KOPT-K1 (cell line): ENCODE measurements at regions not wholly inside any gene's neighbourhood (a gene's known extent, or its start where the extent isn't known, plus 50 kb on each side); places are given as distances from the start of the nearest gene placed in this dataset.
"Not testable (repeated sequence)": the region's sequence is repeated elsewhere in the genome, so short reads cannot be mapped to it uniquely, and the experiment has no call there.

Experiments used
- H3K27ac ChIP-seq: fragments of 200-600 bp; sonication (generic); 2 replicates; pipeline ENCODE4 v1.5.1; 2016; ENCODE audit warnings: antibody characterized with exemption, mild to moderate bottlenecking, low read depth, low read length; ENCODE audit not compliant: poor library complexity, severe bottlenecking
- H3K36me3 ChIP-seq: fragments of 200-600 bp; sonication (generic); 2 replicates; pipeline ENCODE4 v1.5.1; 2017; ENCODE audit warnings: antibody characterized with exemption, mild to moderate bottlenecking, low read length, moderate library complexity; ENCODE audit not compliant: insufficient read depth
- H3K9me3 ChIP-seq: fragments of 200-600 bp; sonication (generic); 2 replicates; pipeline ENCODE4 v1.5.1; 2017; ENCODE audit warnings: antibody characterized with exemption, low read length, mild to moderate bottlenecking; ENCODE audit not compliant: insufficient read depth, poor library complexity, severe bottlenecking

DNA sequence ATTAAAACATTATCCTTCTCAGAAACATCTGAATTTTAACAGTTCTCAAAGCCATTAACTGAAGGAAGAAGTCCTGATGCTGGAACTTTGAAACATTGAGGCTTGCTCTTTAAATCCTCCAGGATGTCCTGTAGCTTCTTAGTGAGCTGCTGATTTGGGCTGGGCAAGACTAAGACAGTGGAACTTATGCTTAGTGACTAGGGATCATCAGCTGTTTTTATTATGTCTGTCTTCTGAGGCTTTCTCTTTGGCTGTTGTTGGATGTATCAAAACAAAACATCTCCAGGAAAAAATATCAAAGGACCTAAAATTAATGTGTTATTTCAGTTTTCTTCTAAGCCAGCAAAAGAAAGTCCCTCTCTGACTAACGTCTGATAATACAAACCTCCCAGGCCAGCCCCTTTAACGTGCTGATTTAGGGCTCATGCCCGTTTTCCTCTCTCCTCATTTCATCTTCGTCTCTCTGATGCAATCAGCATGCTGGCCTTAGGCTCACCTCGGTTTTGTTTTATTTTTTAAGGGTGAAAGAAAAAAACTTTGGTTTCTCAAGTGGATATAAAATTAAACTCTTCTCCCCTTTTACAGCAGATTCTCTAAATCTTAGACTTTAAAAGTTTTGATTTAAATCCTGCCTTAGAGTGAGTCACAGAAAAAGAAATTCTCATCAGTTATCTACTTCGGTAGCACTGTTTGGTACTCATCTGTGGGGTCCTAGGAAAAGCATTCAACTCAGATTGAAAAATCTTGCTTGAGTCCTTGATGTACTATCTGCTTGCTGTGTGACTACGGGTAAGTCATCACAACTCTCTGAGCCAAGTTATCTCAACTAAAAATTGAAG, 106.2 kb upstream of the CCDC91 start:
- Histone ChIP-seq H3K36me3 (no peaks in the 10 kb centered on the region), H3K27ac (no peak overlapping the region), H3K9me3 (no peaks in the 10 kb centered on the region)

GRCh38 chr12:28086521-28087155, 103.6 kb upstream of the CCDC91 start:
- H3K9me3 ChIP-seq, result no peaks in the 10 kb centered on the region
- no peaks in the 10 kb centered on the region for H3K36me3 ChIP-seq
- no peak overlapping the region for H3K27ac ChIP-seq

DNA sequence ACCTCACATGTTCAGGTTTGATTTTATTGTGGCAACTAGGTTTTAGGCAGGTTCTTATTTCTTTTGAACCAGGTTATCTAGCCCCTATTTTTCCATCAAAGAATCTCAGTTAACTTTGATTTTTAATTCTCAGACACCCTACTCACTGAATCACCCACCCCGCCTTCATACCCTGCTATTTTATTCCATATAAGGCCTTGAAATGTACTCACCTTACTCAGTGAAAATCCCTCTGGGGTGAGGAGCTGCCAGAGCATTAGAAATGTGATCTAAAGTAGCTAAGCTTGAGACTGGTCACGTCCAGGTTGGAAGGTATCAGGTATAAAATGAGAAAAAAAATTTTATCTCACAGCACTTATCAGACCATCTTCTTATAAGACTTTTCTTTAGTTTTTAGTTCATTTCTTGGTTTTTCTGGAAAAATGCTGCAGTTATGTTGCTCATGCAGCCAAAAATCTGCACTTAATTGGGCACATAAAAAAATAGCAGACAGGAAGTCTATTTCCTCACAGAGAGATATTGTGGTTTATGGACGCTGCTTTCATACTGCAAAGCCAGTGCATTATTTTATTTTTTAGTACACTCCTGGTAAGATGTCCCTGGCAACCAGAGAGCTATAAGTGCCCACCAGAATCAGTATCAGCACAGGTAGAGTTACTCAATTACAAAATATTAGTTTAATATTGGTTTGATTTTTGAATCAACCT, 101.5 kb upstream of the CCDC91 start:
- Histone ChIP-seq H3K36me3 (no peaks in the 10 kb centered on the region), H3K27ac (no peak overlapping the region), H3K9me3 (no peaks in the 10 kb centered on the region)

- Histone ChIP-seq H3K9me3 (no peaks in the 10 kb centered on the region), H3K36me3 (no peaks in the 10 kb centered on the region), H3K27ac (no peak overlapping the region)
These were observed 100.9 kb upstream of the CCDC91 start for GRCh38 chr12:28089338-28089737.

GRCh38 chr12:28090835-28091234, 99.4 kb upstream of the CCDC91 start:
- no peaks in the 10 kb centered on the region for H3K9me3 ChIP-seq
- H3K36me3 ChIP-seq, result no peaks in the 10 kb centered on the region
- H3K27ac ChIP-seq, result no peak overlapping the region

- Histone ChIP-seq H3K36me3 (no peaks in the 10 kb centered on the region), H3K9me3 (no peaks in the 10 kb centered on the region), H3K27ac (no peak overlapping the region)
These were observed 97.9 kb upstream of the CCDC91 start for GRCh38 chr12:28092396-28092795.

GRCh38 chr12:28096649-28097048, 93.6 kb upstream of the CCDC91 start:
- no peaks in the 10 kb centered on the region for H3K9me3 ChIP-seq
- H3K27ac ChIP-seq, result no peak overlapping the region
- H3K36me3 ChIP-seq, result no peaks in the 10 kb centered on the region

DNA sequence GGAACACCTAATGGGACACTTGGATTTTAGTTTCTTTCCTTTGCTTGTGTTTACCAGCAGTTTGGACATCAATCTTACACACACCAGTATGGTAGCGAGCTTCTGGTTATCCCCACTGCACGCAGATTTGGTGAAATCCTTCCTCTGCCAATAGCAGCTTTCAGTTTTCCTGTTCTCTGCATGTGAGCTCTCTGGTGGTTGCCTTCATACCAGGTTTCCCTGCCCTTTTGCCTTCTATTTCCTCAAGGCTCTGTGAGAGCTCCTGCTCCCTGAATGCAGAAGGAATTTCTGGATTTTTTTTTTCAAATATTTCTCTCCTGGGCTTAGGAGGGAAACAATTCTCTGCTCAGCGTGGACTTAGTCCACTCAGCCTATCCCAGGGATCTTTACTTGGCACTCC, 93.0 kb upstream of the CCDC91 start:
- no peak overlapping the region for H3K27ac ChIP-seq
- no peaks in the 10 kb centered on the region for H3K9me3 ChIP-seq
- no peaks in the 10 kb centered on the region for H3K36me3 ChIP-seq

GRCh38 chr12:28099245-28099644, 91.0 kb upstream of the CCDC91 start:
- not testable (repeated sequence) for H3K9me3 ChIP-seq, H3K36me3 ChIP-seq, H3K27ac ChIP-seq

- H3K27ac ChIP-seq, result no peak overlapping the region
- no peaks in the 10 kb centered on the region for H3K36me3 ChIP-seq
- no peaks in the 10 kb centered on the region for H3K9me3 ChIP-seq
These were observed 90.4 kb upstream of the CCDC91 start for GRCh38 chr12:28099871-28100270.

DNA sequence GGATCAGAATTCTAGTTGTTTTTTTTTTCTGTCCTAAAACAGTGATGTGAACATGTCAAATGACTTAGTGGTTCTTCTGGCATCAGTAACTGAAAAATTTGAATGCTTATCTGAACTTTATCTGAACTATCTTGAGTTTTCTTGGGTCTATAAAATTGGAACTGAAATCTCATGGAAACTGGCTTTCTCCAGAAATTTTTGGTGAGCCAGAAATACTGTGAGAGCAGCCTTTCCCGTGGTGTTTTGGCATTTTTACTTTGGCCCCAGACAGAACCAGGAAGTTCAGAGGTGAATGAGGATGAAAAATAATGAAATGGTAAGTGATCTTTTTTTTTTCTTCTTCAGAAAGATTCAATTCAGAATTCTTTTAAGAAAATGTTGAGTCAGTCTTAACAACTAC, 89.5 kb upstream of the CCDC91 start:
- Histone ChIP-seq H3K9me3 (no peaks in the 10 kb centered on the region), H3K27ac (no peak overlapping the region), H3K36me3 (no peaks in the 10 kb centered on the region)

GRCh38 chr12:28104316-28104715, 85.9 kb upstream of the CCDC91 start:
- H3K27ac ChIP-seq, result no peak overlapping the region
- H3K36me3 ChIP-seq, result no peaks in the 10 kb centered on the region
- H3K9me3 ChIP-seq, result no peaks in the 10 kb centered on the region

GRCh38 chr12:28104903-28105864, 85.1 kb upstream of the CCDC91 start:
- Histone ChIP-seq H3K27ac (no peak overlapping the region), H3K9me3 (no peaks in the 10 kb centered on the region), H3K36me3 (no peaks in the 10 kb centered on the region)

GRCh38 chr12:28107679-28108078, 82.6 kb upstream of the CCDC91 start:
- no peaks in the 10 kb centered on the region for H3K9me3 ChIP-seq
- H3K27ac ChIP-seq, result no peak overlapping the region
- H3K36me3 ChIP-seq, result no peaks in the 10 kb centered on the region
